GM19035 (cell line): ENCODE measurements at regions not wholly inside any gene's neighbourhood (a gene's known extent, or its start where the extent isn't known, plus 50 kb on each side); places are given as distances from the start of the nearest gene placed in this dataset.

ENCODE experiments used
- ATAC-seq: cut with Tn5 transposase; IDR thresholded peaks from one replicate; pipeline ENCODE4 v1.9.1; 2021; ENCODE audit not compliant: unreplicated experiment

DNA sequence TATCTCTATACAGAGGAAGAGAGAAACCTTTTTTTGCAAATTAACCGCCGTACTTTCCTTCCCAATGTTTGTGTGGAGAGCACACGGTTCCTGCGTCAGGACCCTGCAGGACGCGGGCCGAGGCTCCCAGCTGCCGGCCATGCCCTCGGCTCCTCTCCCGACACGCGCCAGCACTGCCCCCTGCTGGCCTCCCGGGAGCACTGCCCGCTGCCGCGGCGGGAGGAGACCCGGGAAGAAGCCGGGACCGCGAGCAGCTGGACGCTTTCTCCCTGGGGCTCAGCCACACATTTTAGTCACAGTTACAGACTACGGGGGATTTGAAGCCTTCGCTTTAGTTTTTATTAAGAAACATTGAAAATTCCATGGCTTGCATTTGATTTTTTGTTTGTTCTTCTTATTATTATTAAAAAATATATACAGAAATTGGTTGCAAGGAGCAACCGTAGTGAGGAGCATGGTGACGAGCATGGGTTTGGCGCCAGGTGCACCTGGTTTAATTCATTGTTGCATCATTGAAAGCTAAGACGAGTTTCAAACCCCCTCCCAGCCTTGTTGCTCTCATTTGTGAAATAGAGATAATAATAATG, 401.2 kb downstream of the GALR1 start:
- ATAC-seq = peak; percentile 80

DNA sequence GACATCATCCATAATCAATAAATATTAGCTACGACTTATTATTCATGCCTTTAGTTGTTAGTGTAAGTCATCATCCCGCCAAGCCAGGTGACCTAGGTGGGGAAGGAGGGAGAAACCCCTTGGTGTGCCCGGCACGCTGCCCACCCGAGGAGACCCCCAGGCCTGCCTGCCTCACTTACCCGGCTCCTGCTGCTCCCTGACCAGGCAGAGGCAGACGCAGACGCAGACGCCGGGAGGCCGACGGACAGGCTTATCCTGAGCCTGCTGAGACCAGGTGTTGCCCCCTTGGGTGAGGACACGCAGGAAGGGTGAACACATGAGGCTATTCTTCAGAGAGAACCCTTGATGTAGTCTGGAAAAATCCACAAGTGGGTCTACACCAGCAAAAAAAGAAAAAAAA, 401.8 kb downstream of the GALR1 start:
- no peak for ATAC-seq

DNA sequence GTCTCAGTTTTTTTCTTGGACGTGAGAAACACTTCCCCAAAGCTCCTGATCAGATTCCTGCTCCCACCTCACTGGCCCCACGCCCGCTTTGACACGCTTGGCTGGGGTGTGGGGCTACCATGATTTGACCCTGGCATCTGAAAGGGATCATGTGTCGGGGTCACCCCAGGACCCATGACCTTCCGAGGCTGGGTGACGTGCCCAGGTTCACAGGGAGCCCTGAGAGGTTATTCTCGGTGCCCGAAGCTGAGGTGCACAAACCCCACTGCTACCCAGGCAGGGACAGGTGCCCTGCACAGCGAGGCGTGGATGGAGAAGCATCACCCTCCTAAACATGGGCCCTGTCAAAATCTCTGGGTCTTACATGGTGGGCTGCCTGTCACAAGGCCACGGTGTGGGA, 404.1 kb downstream of the GALR1 start:
- ATAC-seq = no peak

- ATAC-seq = no peak
These were observed 404.7 kb downstream of the GALR1 start for GRCh38 chr18:77654302-77654701.

DNA sequence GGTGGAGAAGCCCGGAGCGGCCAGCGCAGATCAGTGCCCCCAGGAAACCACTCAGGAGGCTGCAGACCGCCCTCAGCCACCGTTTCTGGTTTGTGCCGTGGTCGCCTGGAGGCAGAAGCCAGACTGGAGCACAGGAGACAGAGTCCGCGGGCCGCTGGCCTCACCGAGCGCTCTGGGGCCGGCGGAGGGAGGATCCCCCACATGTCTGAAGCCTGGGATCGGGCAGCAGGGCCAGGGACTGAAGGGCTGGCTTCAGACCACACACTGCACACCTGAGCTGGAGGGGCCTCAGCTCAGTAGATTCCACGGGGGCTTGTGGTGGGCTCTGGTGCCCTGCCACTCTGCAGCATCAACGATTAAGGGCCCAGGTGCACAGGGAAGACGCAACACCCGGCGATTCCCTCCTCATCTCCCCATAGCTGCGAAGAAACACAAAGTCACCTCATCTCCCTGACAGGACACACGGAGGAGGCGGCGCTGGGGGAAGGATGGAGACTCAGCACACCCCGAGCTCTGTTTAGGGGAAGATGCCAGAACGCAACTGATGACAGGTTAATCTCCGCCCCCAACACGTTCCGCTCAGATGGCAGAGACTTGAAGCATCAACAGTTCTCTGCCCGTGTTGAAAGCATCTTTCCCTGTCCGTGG, 408.1 kb downstream of the GALR1 start:
- no peak for ATAC-seq

DNA sequence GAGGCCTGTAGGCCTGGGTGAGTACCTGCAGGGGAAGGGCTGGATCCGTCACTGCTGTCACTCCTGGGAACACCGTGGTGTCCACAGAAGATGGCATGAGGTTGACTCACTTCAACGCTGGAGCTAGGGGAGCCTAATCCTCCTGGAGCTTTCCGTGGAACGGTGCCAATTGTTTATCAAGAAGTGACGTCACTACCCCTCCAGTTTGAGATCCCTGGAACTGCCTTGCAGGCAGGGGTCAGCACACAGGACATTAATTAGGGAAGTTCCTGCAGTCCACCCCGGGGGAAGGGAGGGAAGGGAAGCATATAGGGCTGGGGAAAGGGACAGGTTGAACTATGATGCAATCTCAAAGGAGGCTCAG, 408.6 kb downstream of the GALR1 start:
- no peak for ATAC-seq

- no peak for ATAC-seq
These were observed 409.3 kb downstream of the GALR1 start for GRCh38 chr18:77658751-77659448.

DNA sequence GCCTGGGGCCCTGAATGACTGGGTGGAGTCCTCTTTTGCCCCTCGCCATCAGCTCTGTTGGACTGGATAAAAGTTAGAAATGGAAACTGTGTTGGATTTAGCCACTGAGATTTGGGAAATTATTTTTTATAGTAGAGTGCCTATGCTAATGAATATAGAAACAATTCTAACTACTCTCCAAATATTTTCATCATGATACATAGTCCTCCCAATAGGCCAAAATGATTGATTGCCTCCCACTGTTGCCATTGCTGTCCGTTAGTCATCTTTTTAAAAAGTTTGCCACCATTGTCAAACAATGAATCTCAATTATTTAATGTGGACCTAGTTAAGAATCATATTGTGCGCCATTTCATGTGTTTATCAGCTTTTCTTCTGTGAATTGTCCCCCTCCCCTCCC, 417.0 kb downstream of the GALR1 start:
- ATAC-seq = no peak

DNA sequence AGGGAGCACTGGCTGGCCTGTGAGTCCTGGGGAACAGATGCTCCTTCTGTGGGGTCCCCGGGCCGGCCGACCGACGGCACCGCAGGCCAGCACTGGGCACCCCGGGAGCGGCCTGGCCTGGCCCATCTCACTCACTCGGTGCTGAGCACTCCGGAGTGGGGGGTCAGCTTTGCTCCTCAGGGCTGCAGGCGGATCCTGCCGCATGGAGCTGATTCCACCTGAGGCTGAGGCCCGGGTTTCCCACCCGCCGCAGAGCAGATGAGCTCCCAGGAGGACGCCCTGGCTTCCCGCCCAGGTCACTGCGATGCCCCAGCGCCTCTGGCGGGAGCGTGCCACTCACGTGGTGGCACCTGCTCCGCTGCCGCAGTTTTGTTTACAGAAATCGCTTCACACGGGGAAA, 418.6 kb downstream of the GALR1 start:
- no peak for ATAC-seq

GRCh38 chr18:77669331-77669730, 419.7 kb downstream of the GALR1 start:
- no peak for ATAC-seq

DNA sequence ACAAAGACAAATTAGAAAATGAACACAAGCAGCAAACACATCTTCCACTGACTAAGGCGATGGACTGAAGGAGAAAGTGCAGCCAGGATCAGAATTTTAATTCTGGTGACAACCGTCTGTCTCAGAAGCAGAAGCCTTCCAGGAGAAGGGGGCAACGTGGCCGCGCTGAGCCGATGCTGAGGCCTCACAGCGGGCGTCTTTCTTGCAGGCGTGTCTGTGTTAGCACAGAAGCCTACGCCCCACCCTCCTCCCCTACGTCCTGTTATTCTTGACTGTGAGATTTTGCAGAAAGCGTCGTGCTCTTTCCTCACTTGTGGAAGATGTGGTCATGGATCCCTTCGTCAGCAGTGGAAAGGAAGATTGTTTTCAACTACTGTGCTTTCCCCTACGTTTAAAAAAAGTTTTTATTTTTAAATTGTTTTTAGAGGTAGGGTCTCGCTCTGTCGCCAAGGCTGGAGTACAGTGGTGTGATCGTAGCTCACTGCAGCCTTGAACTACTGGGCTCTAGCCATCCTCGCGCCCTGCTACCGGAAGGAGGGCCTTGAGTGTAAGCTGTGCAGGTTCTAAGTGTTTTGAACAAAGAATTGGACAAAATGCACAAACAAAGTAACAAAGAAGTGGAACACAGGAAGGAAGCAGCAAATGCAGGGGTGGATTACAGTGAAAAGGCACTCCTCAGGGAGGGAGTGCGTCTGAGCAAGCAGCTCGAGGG, 422.0 kb downstream of the GALR1 start:
- ATAC-seq = no peak

DNA sequence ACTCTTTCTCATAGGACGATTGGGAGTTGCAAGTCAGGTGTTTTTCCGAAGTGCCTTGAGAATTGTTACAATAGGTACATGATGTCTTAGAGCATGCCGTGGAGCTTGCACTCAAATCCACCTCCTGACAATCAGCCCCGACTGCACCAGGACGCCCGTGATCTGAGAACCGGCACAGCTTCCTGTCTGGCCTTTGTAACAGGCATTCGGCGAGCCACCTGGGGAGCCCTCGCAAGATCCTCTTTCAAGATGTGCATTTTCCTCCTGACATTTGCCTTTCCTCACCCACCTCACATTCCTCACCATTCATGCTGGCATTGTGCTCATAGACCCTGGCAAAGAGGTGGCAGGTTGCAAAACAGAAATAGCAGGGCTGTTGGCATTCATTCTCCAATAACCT, 427.3 kb downstream of the GALR1 start:
- ATAC-seq = no peak

DNA sequence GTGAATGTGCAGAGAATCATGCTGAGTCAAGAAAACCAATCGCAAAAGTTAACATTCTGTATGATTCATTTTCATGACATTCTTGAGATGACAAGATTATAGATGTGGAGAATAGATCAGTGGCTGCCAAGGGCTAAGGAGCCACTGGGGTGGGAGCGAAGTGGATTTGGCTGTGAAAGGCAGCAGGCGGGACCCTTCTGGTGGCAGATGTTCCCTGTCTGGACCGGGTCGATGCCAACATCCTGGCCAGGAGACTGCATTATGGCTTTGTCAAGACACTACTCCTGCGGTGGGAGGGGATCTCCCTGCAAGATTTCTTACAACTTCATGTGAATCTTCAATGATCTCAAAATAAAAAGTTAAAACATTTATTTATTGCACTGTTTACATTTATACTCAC, 427.9 kb downstream of the GALR1 start:
- ATAC-seq = no peak

DNA sequence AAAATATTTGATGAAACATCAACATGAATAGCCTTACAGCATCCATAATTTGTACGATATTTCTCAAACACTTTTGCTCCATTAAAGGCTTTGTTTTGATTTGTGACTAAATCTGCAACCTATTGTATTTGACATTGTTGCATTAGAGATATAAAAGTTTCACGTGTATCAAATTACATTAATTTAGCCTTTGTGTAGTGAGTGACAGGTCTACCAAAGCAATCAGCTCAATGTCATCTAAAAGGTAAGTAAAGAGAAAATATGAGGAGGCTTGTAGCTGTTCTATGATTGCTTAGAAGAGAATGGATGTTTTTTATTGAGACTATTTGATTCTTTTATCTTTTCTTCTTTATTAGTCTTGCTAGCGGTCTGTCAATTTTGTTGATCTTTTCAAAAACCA, 430.2 kb downstream of the GALR1 start:
- no peak for ATAC-seq

GRCh38 chr18:77700051-77700450, 450.4 kb downstream of the GALR1 start:
- no peak for ATAC-seq

DNA sequence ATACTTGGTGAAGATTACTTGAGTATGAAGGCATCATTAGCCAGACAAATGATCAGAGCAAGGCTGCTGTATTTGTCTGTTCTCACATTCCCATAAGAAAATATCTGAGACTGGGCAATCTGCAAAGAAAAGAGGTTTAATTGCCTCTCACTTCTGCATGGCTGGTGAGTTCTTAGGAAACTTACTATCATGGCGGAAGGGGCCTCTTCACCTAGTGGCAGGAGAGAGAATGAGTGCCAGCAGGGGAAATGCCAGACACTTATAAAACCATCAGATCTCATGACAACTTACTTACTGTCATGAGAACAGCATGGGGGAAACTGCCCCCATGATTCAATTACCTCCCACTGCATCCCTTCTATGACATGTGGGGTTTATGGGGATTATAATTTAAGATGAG, 452.3 kb downstream of the GALR1 start:
- ATAC-seq = no peak

DNA sequence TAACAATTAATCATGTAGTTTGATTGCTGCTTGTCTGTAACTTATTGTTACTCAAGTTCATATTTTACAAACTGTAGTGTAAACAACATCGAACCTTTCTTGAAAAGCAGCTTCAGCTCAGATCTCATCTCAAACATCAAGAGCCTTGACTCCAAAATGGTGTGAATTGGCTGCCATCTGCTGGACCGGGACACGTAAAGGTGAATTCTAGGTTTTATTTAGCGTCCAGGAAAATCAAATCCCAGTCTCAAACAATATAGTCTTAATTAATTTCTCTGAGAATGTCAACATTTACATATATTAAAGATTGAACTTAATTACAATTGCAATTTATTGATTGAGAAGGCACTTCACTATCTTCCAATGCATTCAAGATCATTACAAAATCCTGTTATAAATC, 453.0 kb downstream of the GALR1 start:
- no peak for ATAC-seq

GRCh38 chr18:77705301-77705700, 455.7 kb downstream of the GALR1 start:
- ATAC-seq = no peak

DNA sequence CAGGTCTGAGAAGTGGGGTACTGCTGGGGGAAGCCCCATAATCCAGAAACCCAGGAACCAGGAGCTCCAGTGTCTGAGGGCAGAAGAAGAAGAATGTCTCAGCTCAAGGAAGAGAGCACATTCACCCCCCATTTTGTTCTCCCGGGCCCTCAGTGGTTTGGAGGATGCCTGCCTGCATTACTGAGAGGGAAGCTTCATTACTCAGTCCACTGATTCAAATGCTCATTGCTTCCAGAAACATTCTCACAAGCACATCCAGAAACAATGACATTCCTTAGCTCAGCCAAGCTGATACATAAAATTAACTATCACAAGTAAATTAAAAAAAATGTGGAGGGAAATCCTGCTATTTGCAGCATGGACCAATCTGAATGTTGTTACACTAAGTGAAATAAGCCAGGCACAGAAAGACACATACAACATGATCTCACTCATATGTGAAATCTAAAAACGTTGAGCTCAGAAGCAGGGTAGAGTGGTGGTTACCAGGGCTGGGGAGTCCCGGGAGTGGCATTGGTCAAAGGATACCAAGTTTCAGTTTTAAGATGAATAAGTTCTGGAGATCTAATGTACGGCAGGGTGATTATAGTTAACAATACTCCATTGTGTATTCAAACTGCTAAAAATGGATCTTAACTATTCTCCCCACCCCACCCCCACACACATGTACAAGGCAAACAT, 459.3 kb downstream of the GALR1 start:
- no peak for ATAC-seq

GRCh38 chr18:77711096-77711495, 461.4 kb downstream of the GALR1 start:
- no peak for ATAC-seq

- ATAC-seq = no peak
These were observed 465.1 kb downstream of the GALR1 start for GRCh38 chr18:77714716-77715115.
